22Rv1 (cell line): ENCODE measurements at regions not wholly inside any gene's neighbourhood (a gene's known extent, or its start where the extent isn't known, plus 50 kb on each side); places are given as distances from the start of the nearest gene placed in this dataset.

ENCODE experiments used
- H3K27ac ChIP-seq: fragments of 450-650 bp; 2 replicates; pipeline ENCODE4 v1.5.1; 2017
- CTCF ChIP-seq: fragments of 450-650 bp; IDR thresholded peaks from 2 replicates; pipeline ENCODE4 v1.5.1; 2017; ENCODE audit warnings: mild to moderate bottlenecking
- ZFX ChIP-seq: fragments of 450-650 bp; IDR thresholded peaks from 2 replicates; pipeline ENCODE4 v1.6.1; 2017; ENCODE audit warnings: antibody characterized with exemption, borderline replicate concordance

- H3K27ac ChIP-seq = no peak overlapping the region
- TF ChIP-seq CTCF = no peak
- TF ChIP-seq ZFX = no peak
Observed at GRCh38 chr1:110816945-110817344, 56.0 kb upstream of the CD53 start.

GRCh38 chr1:110811529-110811928 lies 61.4 kb upstream of the CD53 start:
- TF ChIP-seq ZFX (no peak), CTCF (no peak)
- no peak overlapping the region for H3K27ac ChIP-seq

GRCh38 chr1:110800079-110800478 lies 72.9 kb upstream of the CD53 start:
- TF ChIP-seq ZFX (no peak), CTCF (no peak)
- no peak overlapping the region for H3K27ac ChIP-seq

GRCh38 chr1:110798691-110799256 lies 74.2 kb upstream of the CD53 start:
- no peak overlapping the region for H3K27ac ChIP-seq
- no peak for TF ChIP-seq ZFX
- TF ChIP-seq CTCF = no peak

- H3K27ac ChIP-seq = no peak overlapping the region
- TF ChIP-seq ZFX (no peak), CTCF (no peak)
Observed at GRCh38 chr1:110788673-110789072, 84.3 kb upstream of the CD53 start.

- no peak overlapping the region for H3K27ac ChIP-seq
- TF ChIP-seq ZFX (no peak), CTCF (no peak)
Observed at GRCh38 chr1:110787328-110788071, 85.4 kb upstream of the CD53 start.

GRCh38 chr1:110786802-110787327 lies 86.1 kb upstream of the CD53 start:
- TF ChIP-seq CTCF (no peak), ZFX (no peak)
- no peak overlapping the region for H3K27ac ChIP-seq
